A549 (cell line): ENCODE measurements at regions not wholly inside any gene's neighbourhood (a gene's known extent, or its start where the extent isn't known, plus 50 kb on each side); places are given as distances from the start of the nearest gene placed in this dataset.

Source experiments
- ATAC-seq, 2 experiments: fragments of 200-7000 bp in 1 of 2; fragments of >200 bp in 1 of 2; cut with Nextera tagmentation in 1 of 2; cut with Tn5 transposase in 1 of 2; 3 replicates each; pipeline versions ENCODE4 v1.8.0 to v1.9.1; 2018 to 2020; ENCODE audit warnings: mild to moderate bottlenecking in 1 of 2, moderate library complexity in 1 of 2
- CTCF ChIA-PET: fragments of 300-600 bp; sonication (Branson Sonifier 250); formaldehyde crosslinking; extraction: SDS; loops from one replicate; lab custom pipeline; 2021; ENCODE audit warnings: antibody characterized with exemption, inconsistent platforms; lab: Yijun Ruan, JAX
- POLR2A ChIA-PET: fragments of 350-600 bp; formaldehyde crosslinking; extraction: SDS; loops from one replicate; lab custom pipeline; 2021; ENCODE audit warnings: antibody characterized with exemption, inconsistent platforms; lab: Yijun Ruan, JAX
- DNase-seq, 2 experiments: peaks; one replicate each; pipeline versions ENCODE4 v3.0.0 to v3.0.0-alpha.2; 2011 to 2016; ENCODE audit warnings: low read depth in 1 of 2, low spot score in 1 of 2
- FAIRE-seq: peaks from 2 replicates; lab custom pipeline; 2011; peaks lifted over from hg19 to GRCh38; lab: Jason Lieb, UNC
- H3K27ac ChIP-seq, 2 experiments: fragments of >200 bp; sonication (Bioruptor Twin); formaldehyde crosslinking; 3 replicates each; pipeline ENCODE4 v1.5.1; 2016 to 2017
- H3K4me1 ChIP-seq: fragments of >200 bp; sonication (Bioruptor Twin); formaldehyde crosslinking; 3 replicates; pipeline ENCODE4 v1.6.1; 2016
- H3K4me2 ChIP-seq: fragments of >200 bp; sonication (Bioruptor Twin); formaldehyde crosslinking; 3 replicates; pipeline ENCODE4 v1.6.1; 2016
- H3K4me3 ChIP-seq: fragments of >200 bp; sonication (Bioruptor Twin); formaldehyde crosslinking; 3 replicates; pipeline ENCODE4 v1.5.1; 2016
- H3K9me3 ChIP-seq: fragments of >200 bp; sonication (Bioruptor Twin); formaldehyde crosslinking; 3 replicates; pipeline ENCODE4 v1.6.1; 2016
- ATOH8 ChIP-seq: fragments of 250-450 bp; sonication (Bioruptor Pico); IDR thresholded peaks from 2 replicates; pipeline ENCODE4 v1.5.0; 2020; ENCODE audit warnings: low read depth, mild to moderate bottlenecking, moderate library complexity
- BCL3 ChIP-seq: fragments of >200 bp; sonication (Bioruptor Twin); formaldehyde crosslinking; IDR thresholded peaks from 3 replicates; pipeline ENCODE4 v1.6.1; 2016
- BHLHE40 ChIP-seq: IDR thresholded peaks from 2 replicates; pipeline ENCODE4 v1.6.1; 2012; ENCODE audit warnings: low read depth, low read length, inconsistent platforms
- CBX8 ChIP-seq: fragments of 200-600 bp; sonication (generic); IDR thresholded peaks from 2 replicates; pipeline ENCODE4 v1.6.1; 2016
- CEBPB ChIP-seq, 2 experiments: fragments of >200 bp in 1 of 2; sonication (Bioruptor Twin) in 1 of 2; formaldehyde crosslinking in 1 of 2; IDR thresholded peaks; 2 replicates each; pipeline ENCODE4 v1.6.1; 2012 to 2016
- E2F6 ChIP-seq: IDR thresholded peaks from 2 replicates; pipeline ENCODE4 v1.6.1; 2012; ENCODE audit warnings: low read depth, borderline replicate concordance
- EHF ChIP-seq: fragments of 250-450 bp; sonication (Bioruptor Pico); IDR thresholded peaks from 2 replicates; pipeline ENCODE4 v1.5.0; 2020; ENCODE audit warnings: mild to moderate bottlenecking
- EHMT2 ChIP-seq: fragments of 200-600 bp; sonication (generic); IDR thresholded peaks from 2 replicates; pipeline ENCODE4 v1.6.1; 2016; ENCODE audit warnings: antibody characterized with exemption, low read depth, mild to moderate bottlenecking, moderate library complexity
- EP300 ChIP-seq, 2 experiments: fragments of >200 bp; sonication (Bioruptor Twin); formaldehyde crosslinking; IDR thresholded peaks; 2 replicates in 1 of 2; 3 replicates in 1 of 2; pipeline ENCODE4 v1.6.1; 2016 to 2017
- ESRRA ChIP-seq: fragments of 150-350 bp; IDR thresholded peaks from 2 replicates; pipeline ENCODE4 v1.6.1; 2014; ENCODE audit warnings: mild to moderate bottlenecking, low read length, borderline replicate concordance
- FOSL2 ChIP-seq, 2 experiments: fragments of 450-650 bp in 1 of 2; fragments of >200 bp in 1 of 2; sonication (Bioruptor Twin) in 1 of 2; formaldehyde crosslinking; IDR thresholded peaks; 2 replicates each; pipeline versions ENCODE4 v1.5.0 to v1.6.1; 2016 to 2020; ENCODE audit warnings: mild to moderate bottlenecking in 1 of 2, moderate library complexity in 1 of 2
- FOXS1 ChIP-seq: fragments of 250-450 bp; sonication (Bioruptor Pico); IDR thresholded peaks from 2 replicates; pipeline ENCODE4 v1.5.0; 2020; ENCODE audit warnings: mild to moderate bottlenecking, moderate library complexity
- GATA3 ChIP-seq: IDR thresholded peaks from 2 replicates; pipeline ENCODE4 v1.6.1; 2012; ENCODE audit warnings: borderline replicate concordance
- HOXA7 ChIP-seq: fragments of 250-450 bp; sonication (Bioruptor Pico); IDR thresholded peaks from 2 replicates; pipeline ENCODE4 v1.5.0; 2020; ENCODE audit warnings: mild to moderate bottlenecking, moderate library complexity
- HOXB13 ChIP-seq: fragments of 250-450 bp; sonication (Bioruptor Pico); IDR thresholded peaks from 2 replicates; pipeline ENCODE4 v1.5.0; 2020; ENCODE audit warnings: low read depth, mild to moderate bottlenecking, moderate library complexity
- KDM1A ChIP-seq: fragments of 200-600 bp; sonication (generic); IDR thresholded peaks from 2 replicates; pipeline ENCODE4 v1.6.1; 2016; ENCODE audit warnings: low read depth, mild to moderate bottlenecking
- MAFK ChIP-seq: fragments of 450-650 bp; IDR thresholded peaks from 2 replicates; pipeline ENCODE4 v1.6.1; 2014; ENCODE audit not compliant: partially characterized antibody
- MAZ ChIP-seq: fragments of 150-350 bp; IDR thresholded peaks from 2 replicates; pipeline ENCODE4 v1.6.1; 2014; ENCODE audit warnings: antibody characterized with exemption, low read depth, low read length, borderline replicate concordance
- NPAS2 ChIP-seq: fragments of 250-450 bp; sonication (Bioruptor Pico); IDR thresholded peaks from 2 replicates; pipeline ENCODE4 v1.8.0; 2022; ENCODE audit warnings: mild to moderate bottlenecking, moderate library complexity, borderline replicate concordance
- NR3C1 ChIP-seq: fragments of >200 bp; sonication (Bioruptor Twin); formaldehyde crosslinking; IDR thresholded peaks from 3 replicates; pipeline ENCODE4 v1.6.1; 2017
- RAD21 ChIP-seq, 2 experiments: fragments of >200 bp in 1 of 2; sonication (Bioruptor Twin) in 1 of 2; formaldehyde crosslinking in 1 of 2; IDR thresholded peaks in 1 of 2; conservative IDR thresholded peaks in 1 of 2; 2 replicates in 1 of 2; 3 replicates in 1 of 2; pipeline ENCODE4 v1.6.1; 2012 to 2018; ENCODE audit warnings: inconsistent platforms in 1 of 2
- RFX5 ChIP-seq: fragments of 450-650 bp; IDR thresholded peaks from 2 replicates; pipeline ENCODE4 v1.7.1; 2014; ENCODE audit warnings: antibody characterized with exemption, mild to moderate bottlenecking, moderate library complexity
- SMC3 ChIP-seq: fragments of >200 bp; sonication (Bioruptor Twin); formaldehyde crosslinking; IDR thresholded peaks from 3 replicates; pipeline ENCODE4 v1.6.1; 2018; ENCODE audit warnings: inconsistent platforms
- SREBF2 ChIP-seq: fragments of 450-650 bp; IDR thresholded peaks from 2 replicates; pipeline ENCODE4 v1.6.1; 2014; ENCODE audit warnings: mild to moderate bottlenecking, moderate library complexity
- TP53 ChIP-seq: fragments of 250-450 bp; sonication (Bioruptor Pico); IDR thresholded peaks from 2 replicates; pipeline ENCODE4 v1.5.0; 2021; ENCODE audit warnings: mild to moderate bottlenecking, moderate library complexity
- ZFP36 ChIP-seq: fragments of 450-650 bp; IDR thresholded peaks from 2 replicates; pipeline ENCODE4 v1.6.1; 2014; ENCODE audit warnings: borderline replicate concordance; ENCODE audit not compliant: partially characterized antibody
- ZNF302 ChIP-seq: fragments of 250-450 bp; sonication (Bioruptor Pico); IDR thresholded peaks from 2 replicates; pipeline ENCODE4 v1.9.0; 2021; ENCODE audit warnings: inconsistent platforms, mild to moderate bottlenecking, moderate library complexity
- WGBS: methylation state at CpG from one replicate; pipeline ENCODE4 v1.1.6; 2017; ENCODE audit errors: missing lambda C conversion rate; 5-methylcytosine and 5-hydroxymethylcytosine counted together
- TF ChIP-seq, protein P1 (sequence below): IDR thresholded peaks from 2 replicates; pipeline ENCODE4 v1.6.1; 2012
- TF ChIP-seq, protein P2 (sequence below): fragments of 250-450 bp; sonication (Bioruptor Pico); IDR thresholded peaks from 2 replicates; pipeline ENCODE4 v1.5.0; 2021; ENCODE audit warnings: mild to moderate bottlenecking, moderate library complexity, borderline replicate concordance
- TF ChIP-seq, protein P3 (sequence below): IDR thresholded peaks from 2 replicates; pipeline ENCODE4 v1.6.1; 2012
- TF ChIP-seq, protein P4 (sequence below): fragments of 150-350 bp; IDR thresholded peaks from 2 replicates; pipeline ENCODE4 v1.6.1; 2014; ENCODE audit warnings: low read depth, mild to moderate bottlenecking, low read length
- TF ChIP-seq, protein P5 (sequence below): fragments of >200 bp; sonication (Bioruptor Twin); formaldehyde crosslinking; IDR thresholded peaks from 2 replicates; pipeline ENCODE4 v1.6.1; 2016

DNA sequence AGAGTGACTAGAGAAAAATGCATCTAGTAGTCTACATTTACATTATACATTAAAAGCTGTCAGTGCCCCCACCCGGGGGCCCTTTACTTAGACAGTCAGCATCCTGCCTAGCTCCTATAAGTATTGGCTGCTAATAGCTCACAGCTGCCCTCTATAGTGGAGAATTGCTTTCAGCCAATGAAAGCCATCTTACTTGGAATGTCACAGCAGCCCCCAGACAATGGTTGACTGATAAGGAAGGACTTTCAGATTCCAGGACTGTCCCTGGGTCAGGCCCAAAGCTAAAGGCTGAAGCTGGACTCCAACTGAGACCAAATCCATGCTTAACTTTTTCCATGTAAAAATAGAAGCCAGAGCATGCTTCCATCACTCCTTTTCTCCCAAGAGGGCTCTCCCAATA lies 196.9 kb downstream of the ANKRD50 start:
- H3K4me2 ChIP-seq, result no peak overlapping the region
- TF ChIP-seq ZNF302 (CRISPR knock-in tag) (no peak), SREBF2 (no peak), BHLHE40 (no peak), ESRRA (no peak), RAD21 (conservative IDR thresholded peaks at IDR 0.05 in 1 of 2, IDR thresholded peaks at IDR 0.05 in 1 of 2) (no peak), KDM1A (no peak), FOXS1 (no peak), RFX5 (no peak), HOXB13 (no peak), E2F6 (no peak), FOSL2 (IDR thresholded peaks at IDR 0.05) (no peak), FOSL2 (CRISPR knock-in tag; IDR thresholded peaks at IDR 0.05) (no peak), MAZ (no peak), NPAS2 (CRISPR knock-in tag) (no peak), NR3C1 (no peak)
- TF ChIP-seq, protein P1, sequence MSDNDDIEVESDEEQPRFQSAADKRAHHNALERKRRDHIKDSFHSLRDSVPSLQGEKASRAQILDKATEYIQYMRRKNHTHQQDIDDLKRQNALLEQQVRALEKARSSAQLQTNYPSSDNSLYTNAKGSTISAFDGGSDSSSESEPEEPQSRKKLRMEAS, result no peak
- TF ChIP-seq, protein P2, sequence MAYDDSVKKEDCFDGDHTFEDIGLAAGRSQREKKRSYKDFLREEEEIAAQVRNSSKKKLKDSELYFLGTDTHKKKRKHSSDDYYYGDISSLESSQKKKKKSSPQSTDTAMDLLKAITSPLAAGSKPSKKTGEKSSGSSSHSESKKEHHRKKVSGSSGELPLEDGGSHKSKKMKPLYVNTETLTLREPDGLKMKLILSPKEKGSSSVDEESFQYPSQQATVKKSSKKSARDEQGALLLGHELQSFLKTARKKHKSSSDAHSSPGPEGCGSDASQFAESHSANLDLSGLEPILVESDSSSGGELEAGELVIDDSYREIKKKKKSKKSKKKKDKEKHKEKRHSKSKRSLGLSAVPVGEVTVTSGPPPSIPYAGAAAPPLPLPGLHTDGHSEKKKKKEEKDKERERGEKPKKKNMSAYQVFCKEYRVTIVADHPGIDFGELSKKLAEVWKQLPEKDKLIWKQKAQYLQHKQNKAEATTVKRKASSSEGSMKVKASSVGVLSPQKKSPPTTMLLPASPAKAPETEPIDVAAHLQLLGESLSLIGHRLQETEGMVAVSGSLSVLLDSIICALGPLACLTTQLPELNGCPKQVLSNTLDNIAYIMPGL (CRISPR knock-in tag), result no peak
- TF ChIP-seq, protein P3, sequence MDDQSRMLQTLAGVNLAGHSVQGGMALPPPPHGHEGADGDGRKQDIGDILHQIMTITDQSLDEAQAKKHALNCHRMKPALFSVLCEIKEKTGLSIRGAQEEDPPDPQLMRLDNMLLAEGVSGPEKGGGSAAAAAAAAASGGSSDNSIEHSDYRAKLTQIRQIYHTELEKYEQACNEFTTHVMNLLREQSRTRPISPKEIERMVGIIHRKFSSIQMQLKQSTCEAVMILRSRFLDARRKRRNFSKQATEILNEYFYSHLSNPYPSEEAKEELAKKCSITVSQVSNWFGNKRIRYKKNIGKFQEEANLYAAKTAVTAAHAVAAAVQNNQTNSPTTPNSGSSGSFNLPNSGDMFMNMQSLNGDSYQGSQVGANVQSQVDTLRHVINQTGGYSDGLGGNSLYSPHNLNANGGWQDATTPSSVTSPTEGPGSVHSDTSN, result no peak
- POLR2A ChIA-PET, result no interaction called here
- H3K4me3 ChIP-seq, result no peak overlapping the region
- no peak overlapping the region for H3K27ac ChIP-seq
- CTCF ChIA-PET, result no interaction called here
- no peaks in the 10 kb centered on the region for H3K9me3 ChIP-seq
- peak in 1 of 2 experiments; percentile 0 for DNase-seq
- no peak for FAIRE-seq
- H3K4me1 ChIP-seq, result no peaks in the 10 kb centered on the region
- no peak for ATAC-seq
- 36% methylated on average over 1 of the region's 1 CpG for whole genome bisulfite sequencing

DNA sequence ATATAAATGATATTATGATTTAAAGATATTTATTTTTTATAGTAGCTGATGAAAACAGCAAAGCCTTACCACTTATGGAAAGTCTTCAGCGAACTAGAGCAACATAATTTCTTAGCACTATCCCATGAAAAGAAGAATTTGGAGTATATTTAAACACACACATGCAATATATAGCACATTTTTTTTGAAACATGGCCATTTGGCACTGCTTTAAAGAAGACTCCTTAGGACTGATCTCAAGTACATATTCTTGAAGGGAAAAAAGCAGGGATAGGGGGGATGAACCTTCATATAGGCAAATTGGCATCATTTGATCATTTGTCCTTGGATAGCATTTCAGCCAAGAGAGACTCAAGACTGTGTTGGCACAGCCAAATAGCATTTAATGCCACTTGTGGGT lies 193.3 kb downstream of the ANKRD50 start:
- Histone ChIP-seq H3K4me1 (no peaks in the 10 kb centered on the region), H3K4me3 (no peak overlapping the region), H3K27ac (no peak overlapping the region), H3K4me2 (no peak overlapping the region), H3K9me3 (no peaks in the 10 kb centered on the region)
- ChIA-PET CTCF (no interaction called here), POLR2A (no interaction called here)
- TF ChIP-seq CEBPB (IDR thresholded peaks at IDR 0.05) (no peak), RAD21 (conservative IDR thresholded peaks at IDR 0.05 in 1 of 2, IDR thresholded peaks at IDR 0.05 in 1 of 2) (no peak), ESRRA (no peak), ATOH8 (CRISPR knock-in tag) (no peak), TP53 (CRISPR knock-in tag) (no peak), HOXA7 (no peak), GATA3 (no peak), BHLHE40 (no peak), SMC3 (no peak), ZFP36 (no peak), MAFK (no peak), BCL3 (no peak), EP300 (IDR thresholded peaks at IDR 0.05) (no peak), EHF (CRISPR knock-in tag) (no peak), CBX8 (no peak), EHMT2 (no peak)
- TF ChIP-seq, protein P4, sequence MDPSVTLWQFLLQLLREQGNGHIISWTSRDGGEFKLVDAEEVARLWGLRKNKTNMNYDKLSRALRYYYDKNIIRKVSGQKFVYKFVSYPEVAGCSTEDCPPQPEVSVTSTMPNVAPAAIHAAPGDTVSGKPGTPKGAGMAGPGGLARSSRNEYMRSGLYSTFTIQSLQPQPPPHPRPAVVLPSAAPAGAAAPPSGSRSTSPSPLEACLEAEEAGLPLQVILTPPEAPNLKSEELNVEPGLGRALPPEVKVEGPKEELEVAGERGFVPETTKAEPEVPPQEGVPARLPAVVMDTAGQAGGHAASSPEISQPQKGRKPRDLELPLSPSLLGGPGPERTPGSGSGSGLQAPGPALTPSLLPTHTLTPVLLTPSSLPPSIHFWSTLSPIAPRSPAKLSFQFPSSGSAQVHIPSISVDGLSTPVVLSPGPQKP, result no peak
- TF ChIP-seq, protein P1, result no peak
- TF ChIP-seq, protein P5, sequence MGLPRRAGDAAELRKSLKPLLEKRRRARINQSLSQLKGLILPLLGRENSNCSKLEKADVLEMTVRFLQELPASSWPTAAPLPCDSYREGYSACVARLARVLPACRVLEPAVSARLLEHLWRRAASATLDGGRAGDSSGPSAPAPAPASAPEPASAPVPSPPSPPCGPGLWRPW, result no peak
- FAIRE-seq (no peak), DNase-seq (no peak), ATAC-seq (no peak)
- WGBS, result 53% methylated on average over 1 of the region's 1 CpG
